ENCODE measurements at regions not wholly inside any gene's neighbourhood (a gene's known extent, or its start where the extent isn't known, plus 50 kb on each side); places are given as distances from the start of the nearest gene placed in this dataset.

- TF ChIP-seq CTCF (IDR thresholded peaks at IDR 0.05; ENCODE audit: low read depth, low read length, missing input control): no peak
- TF ChIP-seq TAF1 (conservative IDR thresholded peaks at IDR 0.05): no peak
- TF ChIP-seq YY1 (IDR thresholded peaks at IDR 0.05): no peak
- TF ChIP-seq JUND (IDR thresholded peaks at IDR 0.05): no peak
- no peak for TF ChIP-seq RXRA (IDR thresholded peaks at IDR 0.05)
Measured at GRCh38 chr10:3968727-3969126, 183.7 kb upstream of the KLF6 start.

Data from liver (tissue), 3 donors.